HG03432 (cell line): ENCODE measurements at regions not wholly inside any gene's neighbourhood (a gene's known extent, or its start where the extent isn't known, plus 50 kb on each side); places are given as distances from the start of the nearest gene placed in this dataset.
"Not testable (repeated sequence)": the region's sequence is repeated elsewhere in the genome, so short reads cannot be mapped to it uniquely, and the experiment has no call there.

ENCODE experiments used
- ATAC-seq: cut with Tn5 transposase; IDR thresholded peaks from one replicate; pipeline ENCODE4 v1.9.1; 2021; ENCODE audit warnings: mild to moderate bottlenecking, moderate library complexity; ENCODE audit not compliant: unreplicated experiment

DNA sequence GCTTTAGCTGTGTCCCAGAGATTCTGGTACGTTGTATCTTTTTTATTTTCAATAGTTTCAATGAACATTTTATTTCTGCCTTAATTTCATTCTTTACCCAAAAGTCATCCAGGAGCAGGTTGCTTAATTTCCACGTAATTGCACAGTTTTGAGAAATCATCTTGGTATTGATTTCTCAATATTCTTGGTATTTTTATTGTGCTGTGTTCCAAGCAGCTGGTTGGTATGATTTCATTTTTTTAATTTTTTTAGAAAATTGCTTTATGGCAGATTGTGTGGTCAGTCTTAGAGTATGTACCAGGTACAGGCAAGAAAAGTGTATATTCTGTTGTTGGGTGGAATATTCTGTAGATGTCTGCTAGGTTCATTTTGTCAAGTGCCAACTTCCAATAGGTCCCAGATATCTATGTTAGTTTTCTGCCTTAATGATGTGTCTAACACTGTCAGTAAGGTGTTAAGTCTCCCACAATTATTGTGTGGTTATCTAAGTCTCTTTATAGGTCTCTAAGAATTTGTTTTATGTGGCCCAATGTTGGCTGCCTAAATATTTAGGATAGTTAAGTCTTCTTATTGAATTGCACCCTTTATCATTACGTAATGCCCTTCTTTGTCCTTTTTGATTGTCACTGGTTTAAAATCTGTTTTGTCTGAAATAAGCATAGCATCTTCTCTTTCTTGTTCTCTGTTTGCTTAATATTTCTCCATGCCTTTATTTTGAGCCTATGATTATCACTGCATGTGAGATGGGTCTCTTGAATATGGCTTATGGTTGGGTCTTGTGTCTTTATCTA lies 366.9 kb upstream of the IRAK1BP1 start:
- no peak for ATAC-seq

DNA sequence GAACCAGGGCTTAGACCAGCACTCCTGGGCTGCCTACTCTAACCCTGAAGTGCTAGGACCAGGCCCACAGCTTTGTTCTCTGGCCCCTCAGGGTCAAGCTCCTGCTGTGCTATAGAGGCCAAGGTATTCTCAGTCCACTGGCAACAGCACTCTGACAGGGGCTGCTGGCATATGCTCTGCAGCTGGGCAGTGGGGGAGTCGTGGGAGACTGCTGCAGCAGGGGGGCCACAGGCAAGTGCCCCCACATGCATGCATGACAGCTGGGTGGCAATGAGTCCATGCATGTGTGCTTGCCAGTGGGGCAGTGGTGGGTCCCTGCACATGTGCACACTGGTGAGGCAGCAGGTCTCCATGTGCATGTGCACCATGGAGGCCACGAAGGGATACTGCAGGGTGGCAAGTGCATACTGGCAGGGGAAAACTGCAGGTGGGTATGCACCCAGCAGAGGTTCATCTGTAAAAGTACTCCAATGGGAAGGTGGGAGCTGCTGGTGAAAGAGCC lies 364.9 kb upstream of the IRAK1BP1 start:
- ATAC-seq = no peak

DNA sequence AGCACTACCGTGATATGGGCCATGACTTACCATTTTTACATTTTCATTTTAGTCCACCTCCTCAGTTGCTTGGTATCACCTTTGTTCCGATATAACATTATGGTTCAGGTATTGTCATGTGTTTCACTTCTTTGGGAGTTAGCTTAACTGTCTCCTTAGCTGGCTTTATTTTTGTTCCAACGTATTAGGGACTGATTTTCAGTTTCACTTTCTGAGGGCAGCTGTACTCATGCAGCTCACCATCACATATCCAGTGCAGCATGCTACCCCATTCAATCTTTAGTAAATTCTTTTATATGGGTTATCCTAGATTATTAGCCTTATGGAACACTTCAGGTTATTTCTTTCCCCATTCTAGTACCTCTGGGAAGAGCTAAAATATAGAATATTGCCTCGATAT lies 362.2 kb upstream of the IRAK1BP1 start:
- peak; percentile 79 for ATAC-seq

DNA sequence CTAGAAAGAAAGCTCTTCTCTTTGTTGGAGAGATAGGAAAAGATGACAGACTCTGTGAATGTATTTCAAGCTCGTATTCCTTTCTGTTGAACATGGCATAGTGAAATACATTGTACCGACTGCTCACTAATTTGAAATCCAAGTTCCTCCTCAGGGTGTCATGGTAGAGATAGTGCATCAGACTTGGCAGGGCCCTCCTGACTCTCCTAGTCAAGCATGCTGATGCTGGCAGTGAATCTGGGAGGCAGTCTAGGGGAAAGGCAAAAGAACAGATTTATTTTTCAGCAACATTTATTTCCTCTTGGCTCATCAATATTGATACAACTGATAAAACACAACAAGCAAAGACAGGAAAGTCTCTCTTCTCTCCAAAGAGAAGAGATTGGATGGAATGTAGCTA lies 356.3 kb upstream of the IRAK1BP1 start:
- ATAC-seq = no peak

DNA sequence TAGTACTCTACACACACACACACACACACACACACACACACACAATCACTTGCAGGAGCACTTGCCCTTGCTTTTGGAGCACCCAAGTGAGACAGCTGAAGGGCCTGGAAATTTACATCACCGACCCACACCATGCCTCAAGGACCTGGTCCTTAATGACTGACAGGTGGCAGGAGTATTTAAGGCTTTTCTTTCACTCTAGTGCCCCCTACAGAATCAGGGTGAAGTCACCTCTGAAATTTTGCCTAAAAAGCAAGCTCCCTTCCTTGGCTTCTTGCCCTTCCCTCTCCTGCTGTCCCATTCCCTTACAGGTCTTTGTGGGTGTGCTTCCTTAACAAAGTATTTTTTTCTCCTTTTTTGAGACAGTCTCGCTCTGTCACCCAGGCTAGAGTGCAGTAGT lies 353.5 kb upstream of the IRAK1BP1 start:
- ATAC-seq = no peak

DNA sequence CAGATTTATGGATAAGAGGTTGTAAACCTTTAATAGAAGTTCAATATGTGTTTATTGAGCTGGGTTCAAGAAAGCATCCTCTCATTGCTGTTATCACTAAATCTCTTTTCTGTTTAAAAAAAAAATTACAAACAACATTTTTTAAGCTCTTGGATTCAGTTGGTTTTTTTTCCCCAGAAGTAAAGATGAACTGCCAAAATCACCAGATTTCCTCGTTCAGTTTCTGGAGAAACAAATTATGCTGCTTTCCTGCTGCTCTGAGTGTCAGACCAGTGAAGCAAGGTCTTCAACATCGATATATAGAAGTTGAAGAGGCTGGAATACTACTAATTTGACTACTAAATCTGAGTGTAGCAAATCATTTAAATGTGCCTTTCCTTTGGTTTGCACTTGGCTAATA lies 352.1 kb upstream of the IRAK1BP1 start:
- ATAC-seq = no peak

DNA sequence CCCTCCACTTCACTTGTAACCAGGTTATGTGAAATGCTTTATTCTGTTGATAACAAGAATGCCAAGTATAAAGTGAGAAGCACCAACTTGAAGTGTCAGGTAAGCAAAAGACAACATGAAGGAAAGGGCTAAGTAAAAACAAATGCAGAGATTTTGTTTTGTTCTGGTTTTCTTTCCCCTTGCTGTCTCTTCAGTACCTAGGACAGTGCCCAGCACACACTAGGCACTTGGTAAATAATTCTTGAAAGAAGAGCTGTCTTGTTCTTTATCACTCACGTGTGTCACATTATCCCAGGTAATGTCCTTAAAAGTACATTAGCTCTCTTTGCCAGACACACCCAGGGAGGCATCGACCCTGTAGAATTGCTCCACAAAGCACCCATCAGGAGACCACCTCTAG lies 350.0 kb upstream of the IRAK1BP1 start:
- ATAC-seq = no peak

DNA sequence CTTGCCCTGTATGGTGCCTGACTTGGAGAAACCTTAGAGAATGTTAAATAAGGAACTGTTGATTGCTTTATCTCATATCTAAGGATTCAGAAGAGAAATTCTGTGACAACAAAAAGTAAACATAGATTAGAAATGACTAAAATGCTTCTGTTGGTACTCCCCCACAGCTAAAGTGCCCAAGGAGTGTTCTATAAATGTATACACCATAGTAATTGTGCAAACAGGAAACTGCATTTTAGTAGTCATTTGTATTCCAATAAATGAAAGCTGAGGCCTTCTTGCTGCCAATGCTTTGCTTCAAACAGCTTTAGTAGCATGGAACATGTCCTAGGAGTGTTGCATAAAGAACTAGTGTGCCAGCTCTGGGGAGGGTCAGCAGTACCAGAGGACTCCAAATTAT lies 343.7 kb upstream of the IRAK1BP1 start:
- ATAC-seq = no peak

DNA sequence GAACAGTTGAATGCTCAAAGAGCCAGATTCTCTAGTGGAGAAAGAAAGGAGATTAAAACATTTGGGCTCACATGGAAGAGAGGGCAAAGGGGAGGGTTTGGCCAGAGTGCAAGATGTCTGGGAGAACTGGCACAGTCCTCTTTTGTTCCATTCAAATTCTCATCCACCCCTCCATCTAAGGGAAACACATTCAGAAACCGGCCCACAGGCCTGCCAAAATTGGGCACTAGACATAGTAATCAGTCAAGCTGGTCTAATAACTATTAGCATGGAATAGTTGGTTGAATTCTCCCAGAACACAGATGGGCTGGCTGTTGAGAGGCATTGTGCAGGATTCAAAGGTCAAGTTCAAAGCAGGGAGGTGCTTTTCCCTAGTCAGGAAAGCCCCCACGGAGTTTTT lies 341.4 kb upstream of the IRAK1BP1 start:
- ATAC-seq = no peak

DNA sequence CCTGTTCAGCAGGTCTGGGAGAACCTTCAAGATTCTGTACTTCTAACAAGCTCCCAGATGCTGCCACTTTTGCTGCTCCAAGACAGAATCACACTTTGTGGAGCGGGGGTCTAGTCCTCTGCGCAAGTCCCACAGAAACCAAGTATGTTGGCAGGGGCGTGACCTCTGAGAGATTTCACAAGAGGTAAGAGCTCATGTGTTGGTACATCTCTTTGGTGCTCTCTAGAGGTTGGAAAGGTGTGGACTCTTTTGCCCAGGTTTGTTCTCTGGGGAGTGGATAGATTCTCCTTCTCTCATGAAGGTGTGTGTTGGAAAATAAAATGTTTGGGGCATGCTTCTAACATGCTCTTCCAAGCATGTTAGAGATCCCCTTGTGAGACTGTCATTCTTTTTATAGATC lies 340.9 kb upstream of the IRAK1BP1 start:
- no peak for ATAC-seq

DNA sequence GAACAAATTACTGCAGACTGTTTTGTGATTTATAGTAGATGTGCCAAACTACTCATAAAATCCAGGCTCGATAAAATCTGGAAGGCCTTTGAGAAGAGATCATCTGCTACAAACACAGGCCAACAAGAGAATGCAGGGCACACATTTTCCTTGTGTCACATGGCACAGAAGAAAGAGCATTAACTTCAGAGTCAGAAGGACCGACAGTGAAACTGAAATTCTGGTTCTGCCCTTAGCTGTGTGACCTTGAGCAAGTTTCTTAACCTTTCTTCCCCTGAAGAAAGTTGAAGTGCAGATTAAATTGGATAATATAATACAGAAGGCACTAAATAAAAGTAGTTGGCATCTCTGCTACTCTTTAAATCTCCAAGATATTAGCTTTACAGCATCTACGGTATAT lies 338.4 kb upstream of the IRAK1BP1 start:
- ATAC-seq = no peak

DNA sequence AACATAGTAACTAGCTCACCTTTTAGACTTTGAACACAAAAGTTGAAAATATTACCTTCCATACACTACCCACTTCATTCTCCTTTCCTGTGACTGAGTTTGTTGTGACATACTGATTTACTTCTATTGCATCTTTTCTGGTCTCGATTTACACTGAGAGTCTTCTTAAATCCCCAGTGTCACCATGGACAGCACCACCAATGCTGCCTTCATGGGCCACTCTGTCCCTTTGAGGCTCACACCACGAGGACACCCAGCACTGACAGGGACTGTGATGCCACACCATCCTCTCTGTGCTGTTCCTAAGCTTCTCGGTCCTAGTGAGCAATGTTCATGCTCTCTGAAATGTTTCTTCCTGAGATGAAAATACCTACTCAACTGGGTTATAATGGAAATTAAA lies 337.1 kb upstream of the IRAK1BP1 start:
- no peak for ATAC-seq

DNA sequence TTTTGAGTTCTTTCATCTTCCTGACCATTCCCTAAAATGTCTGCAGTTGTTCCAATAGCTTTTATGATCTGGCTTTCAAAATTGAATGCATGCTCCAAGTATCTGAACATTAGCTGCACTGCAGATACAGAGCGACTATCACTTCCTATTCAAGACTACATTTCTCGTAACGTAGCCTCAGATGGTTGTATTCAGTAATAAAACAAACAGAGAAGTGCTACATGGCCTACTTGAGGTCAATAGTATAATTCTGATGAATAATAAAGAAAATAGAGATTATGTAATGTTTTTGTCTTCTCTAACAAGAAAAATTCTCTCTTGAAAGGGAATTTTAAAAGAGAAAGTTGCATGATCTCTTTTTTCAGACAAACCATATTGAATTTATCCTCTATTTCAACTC lies 333.9 kb upstream of the IRAK1BP1 start:
- ATAC-seq = no peak

DNA sequence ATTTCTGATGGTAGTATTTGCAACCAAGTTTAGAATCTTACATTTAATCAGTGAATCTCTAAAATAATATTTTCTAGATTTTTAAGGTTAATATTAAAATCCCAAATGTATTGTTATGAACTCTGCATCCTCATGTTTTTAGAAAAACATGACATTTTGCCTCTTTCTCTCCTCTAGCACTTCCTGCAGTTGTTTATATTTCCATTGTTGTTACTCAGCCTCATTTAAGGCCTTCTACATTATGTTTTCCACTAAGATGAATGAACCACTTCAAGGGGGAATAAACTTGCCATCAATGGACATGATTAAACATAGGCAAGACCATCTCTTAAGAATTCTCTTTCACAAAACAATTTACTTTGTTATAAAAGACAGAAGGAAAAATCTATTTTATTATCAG lies 333.5 kb upstream of the IRAK1BP1 start:
- no peak for ATAC-seq

DNA sequence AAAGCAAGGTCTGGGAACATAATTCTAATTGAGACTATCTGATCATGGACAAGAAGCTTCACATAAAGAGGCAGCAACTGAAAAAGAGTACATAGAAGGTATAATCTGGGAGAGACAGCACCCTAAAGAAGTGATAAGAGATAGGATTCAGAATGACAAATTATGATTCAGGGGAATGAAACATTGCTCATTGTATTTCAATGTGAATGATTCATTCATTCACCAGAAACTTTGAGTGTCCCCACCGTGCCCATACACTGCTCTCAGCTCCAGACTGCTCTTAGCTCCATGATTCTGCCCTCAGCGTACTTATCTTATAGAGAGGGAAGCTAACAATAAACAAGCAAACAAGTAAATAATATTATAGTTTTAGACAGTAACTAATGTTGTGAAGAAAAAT lies 329.3 kb upstream of the IRAK1BP1 start:
- ATAC-seq = no peak

DNA sequence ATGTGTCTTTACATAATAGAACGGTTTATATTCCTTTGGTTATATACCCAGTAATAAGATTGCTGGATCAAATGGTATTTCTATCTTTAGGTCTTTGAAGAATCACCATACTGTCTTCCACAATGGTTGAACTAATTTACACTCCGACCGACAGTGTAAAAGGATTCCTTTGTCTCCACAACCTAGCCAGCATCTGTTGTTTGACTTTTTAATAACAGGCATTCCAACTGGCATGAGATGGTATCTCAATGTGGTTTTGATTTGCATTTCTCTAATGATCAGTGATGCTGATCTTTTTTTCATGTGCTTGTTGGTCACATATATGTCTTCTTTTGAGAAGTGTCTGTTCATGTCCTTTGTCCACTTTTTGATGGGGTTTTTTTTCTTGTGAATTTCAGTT lies 319.7 kb upstream of the IRAK1BP1 start:
- ATAC-seq = not testable (repeated sequence)

DNA sequence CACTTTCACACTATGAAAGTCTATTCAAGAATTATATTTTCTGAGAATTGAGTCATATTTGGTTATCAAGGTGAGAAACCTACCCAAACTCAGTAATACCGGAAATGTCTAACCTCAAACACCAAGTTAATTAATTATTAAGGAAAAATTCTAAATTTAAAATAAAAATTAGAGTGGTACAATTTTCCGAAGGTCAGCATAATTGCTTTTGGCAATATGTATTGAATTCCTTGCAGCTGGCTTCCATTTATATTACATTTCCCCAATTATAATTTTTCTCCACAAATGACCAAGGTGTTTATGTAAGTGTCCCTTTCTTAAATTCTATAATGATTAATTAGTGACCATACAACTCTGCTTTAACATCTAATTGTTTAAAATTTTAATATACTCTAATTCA lies 316.0 kb upstream of the IRAK1BP1 start:
- ATAC-seq = no peak

DNA sequence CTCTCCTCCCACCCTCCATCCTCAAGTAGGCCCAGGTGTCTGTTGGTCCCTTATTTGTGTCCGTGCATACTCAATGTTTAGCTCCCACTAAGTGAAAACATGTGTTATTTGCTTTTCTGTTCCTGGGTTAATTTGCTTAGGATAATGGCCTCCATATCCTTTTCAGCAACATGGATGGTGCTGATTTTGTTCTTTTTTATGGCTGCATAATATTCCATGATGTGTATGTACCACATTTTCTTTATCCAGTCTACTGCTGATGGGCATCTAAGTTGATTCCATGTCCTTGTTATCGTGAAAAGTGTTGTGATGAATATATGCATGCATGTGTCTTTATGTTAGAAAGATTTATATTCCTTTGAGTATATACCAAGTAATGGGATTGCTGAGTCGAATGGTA lies 314.9 kb upstream of the IRAK1BP1 start:
- ATAC-seq = no peak

DNA sequence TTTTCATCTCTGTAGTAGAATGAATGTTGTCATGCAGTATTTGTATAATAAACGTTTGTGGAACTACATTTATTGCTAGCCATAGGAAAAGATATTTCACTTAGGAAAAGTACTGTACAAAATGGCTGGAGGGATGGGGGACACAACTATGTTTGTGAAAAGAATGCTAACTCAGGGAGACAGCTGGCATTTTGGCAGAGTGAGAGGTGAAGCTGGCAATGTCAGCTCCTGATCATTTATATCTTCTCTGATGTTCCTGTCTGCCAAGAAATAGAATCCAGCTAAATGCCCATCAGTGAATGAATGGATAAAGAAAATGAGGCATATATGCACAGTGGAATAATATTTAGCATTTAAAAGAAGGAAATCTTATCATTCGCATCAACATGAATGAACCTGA lies 313.0 kb upstream of the IRAK1BP1 start:
- ATAC-seq = no peak

DNA sequence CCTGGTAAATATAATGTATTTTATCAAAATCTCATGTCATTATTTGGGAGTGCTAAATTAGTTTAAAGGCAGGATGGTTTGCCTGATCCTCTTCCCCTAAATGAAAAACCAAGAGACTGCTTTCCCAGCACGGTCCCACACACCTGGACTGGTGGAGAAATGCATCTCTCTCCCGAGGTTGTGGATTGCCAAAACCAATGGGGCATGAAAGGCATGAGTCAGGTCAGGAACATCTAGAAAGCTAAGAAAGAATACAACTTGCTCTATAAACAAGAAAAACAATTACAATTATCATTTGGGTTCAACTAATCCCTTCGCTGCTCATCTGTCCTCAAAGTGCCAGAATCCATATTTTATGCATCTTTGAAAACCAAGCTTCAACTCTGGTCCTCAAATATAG lies 308.3 kb upstream of the IRAK1BP1 start:
- no peak for ATAC-seq

DNA sequence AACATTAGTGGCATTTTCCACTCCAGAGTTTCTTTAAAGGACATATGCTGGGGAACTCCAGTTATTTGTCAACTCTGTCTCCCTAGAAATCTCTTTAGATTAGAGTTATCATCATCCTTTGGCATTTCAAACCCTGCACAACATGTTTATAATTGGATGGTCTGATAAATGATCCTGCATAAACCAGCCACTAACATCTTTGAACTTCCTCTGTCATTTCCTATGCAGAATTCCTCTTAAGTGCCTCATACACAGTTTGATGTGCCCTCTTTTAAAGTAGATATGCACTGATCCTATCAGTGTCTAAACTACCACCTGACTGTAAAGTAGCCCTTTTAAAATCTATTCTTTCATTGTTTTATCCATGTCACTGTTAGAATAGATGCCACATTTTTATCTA lies 306.3 kb upstream of the IRAK1BP1 start:
- no peak for ATAC-seq

DNA sequence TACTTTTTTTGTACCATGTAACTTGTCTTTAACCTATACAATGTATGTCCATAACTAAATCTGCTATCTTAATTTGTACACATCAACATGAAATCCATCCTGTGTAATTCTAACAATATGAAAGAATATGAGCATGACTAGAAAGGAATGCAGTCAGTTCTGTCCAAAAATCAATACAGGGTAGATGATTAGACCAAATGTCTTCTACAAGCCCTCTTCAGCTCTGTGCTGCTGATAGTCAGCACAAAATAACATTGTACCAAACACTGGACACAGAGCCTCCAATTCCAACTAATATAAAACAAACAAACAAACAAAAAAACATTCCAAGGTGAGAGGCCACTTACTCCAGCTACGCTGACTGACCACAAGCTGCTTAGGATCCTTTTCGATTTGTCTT lies 301.4 kb upstream of the IRAK1BP1 start:
- no peak for ATAC-seq

DNA sequence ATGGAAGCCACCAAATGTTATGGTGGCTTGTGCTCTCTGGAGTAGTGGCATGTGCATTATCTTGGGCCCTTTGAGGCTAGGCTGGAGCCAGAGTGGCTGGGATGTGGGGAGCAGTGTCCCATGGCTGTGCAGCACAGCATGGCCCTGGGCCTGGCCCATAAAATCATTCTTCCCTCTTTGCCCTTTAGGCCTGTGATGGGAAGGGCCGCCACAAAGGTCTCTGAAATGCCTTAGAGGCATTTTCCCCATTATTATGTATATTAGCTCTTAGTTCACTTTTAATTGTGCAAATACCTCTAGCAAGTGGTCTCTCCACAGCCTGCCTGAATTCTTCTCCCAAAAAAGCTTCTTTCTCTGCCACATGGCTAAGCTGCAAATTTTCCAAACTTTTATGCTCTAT lies 297.3 kb upstream of the IRAK1BP1 start:
- ATAC-seq = no peak
